ENCODE measurements at regions not wholly inside any gene's neighbourhood (a gene's known extent, or its start where the extent isn't known, plus 50 kb on each side); places are given as distances from the start of the nearest gene placed in this dataset.

DNA sequence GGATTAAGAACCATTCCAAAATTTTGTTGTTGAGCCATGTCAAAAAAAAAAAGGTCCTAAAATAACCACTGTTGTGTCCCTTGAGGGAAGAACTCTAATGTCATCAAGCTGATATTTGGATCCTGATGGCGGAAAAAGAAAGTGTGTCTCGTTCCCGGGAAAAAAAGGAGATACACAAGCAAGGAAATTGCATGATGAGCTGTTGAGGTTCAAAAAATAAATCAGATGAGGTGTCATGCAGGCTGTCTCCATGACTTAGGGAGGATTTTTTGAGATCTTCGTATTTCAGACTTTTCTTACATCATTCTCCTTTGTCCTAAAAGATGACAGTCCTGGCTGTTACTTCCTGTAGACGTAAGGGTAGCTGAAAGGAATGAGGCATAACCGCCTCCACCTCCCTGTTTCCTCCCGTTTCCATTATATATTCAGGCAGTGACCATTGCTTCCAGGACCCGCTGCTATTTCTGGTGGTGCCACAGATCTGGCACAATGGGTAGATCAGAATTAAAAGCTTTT, 117.3 kb upstream of the TNFAIP3 start:
- H3K9me3 ChIP-seq, result no peaks in the 10 kb centered on the region
- TF ChIP-seq ATOH8 (CRISPR knock-in tag; IDR thresholded peaks at IDR 0.05; ENCODE audit: low read depth) (no peak), CHD2 (IDR thresholded peaks at IDR 0.05; ENCODE audit: low read length, partially characterized antibody) (no peak), RARB (CRISPR knock-in tag; IDR thresholded peaks at IDR 0.05) (no peak), ELK1 (IDR thresholded peaks at IDR 0.05; ENCODE audit: low read depth, low read length) (no peak), CBX2 (IDR thresholded peaks at IDR 0.05; ENCODE audit: borderline replicate concordance, low read depth) (no peak), PHF8 (IDR thresholded peaks at IDR 0.05; ENCODE audit: borderline replicate concordance, low read depth) (no peak), HOXB5 (CRISPR knock-in tag; IDR thresholded peaks at IDR 0.05) (no peak), GATA3 (IDR thresholded peaks at IDR 0.05; ENCODE audit: borderline replicate concordance) (no peak), TFCP2L1 (CRISPR knock-in tag; IDR thresholded peaks at IDR 0.05) (no peak), HEYL (CRISPR knock-in tag; IDR thresholded peaks at IDR 0.05) (no peak)
- WGBS (ENCODE audit: missing lambda C conversion rate), result 57% methylated on average over 8 of the region's 8 CpGs
- DNase-seq (ENCODE audit: low read depth in 1 of 2, low spot score in 1 of 2) (no peak), ATAC-seq (no peak), FAIRE-seq (no peak)
- ChIA-PET CTCF (no interaction called here), POLR2A (no interaction called here)
- no peak overlapping the region for H3K27ac ChIP-seq
- no peak overlapping the region for H3K4me2 ChIP-seq
- H3K4me3 ChIP-seq, result no peak overlapping the region
- H3K4me1 ChIP-seq, result no peaks in the 10 kb centered on the region

DNA sequence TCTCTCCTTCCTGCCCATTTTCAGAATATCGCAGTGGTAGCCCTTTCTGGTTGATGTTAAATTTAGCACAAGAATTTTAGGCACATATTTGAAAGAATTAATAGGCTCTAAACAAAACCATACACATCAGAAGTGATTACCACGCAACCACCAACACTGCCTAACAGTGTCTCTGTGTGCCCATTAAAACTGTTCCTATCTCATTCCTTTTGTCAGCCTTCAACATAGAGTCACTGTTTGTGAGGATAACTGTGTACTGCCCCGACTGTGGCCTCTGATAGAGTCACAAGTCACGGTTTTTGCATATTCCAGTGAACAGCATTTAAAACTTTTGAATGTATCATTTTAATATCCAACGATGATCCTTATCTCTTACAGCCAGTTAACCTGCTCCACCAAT, 116.8 kb upstream of the TNFAIP3 start:
- DNase-seq (ENCODE audit: low read depth in 1 of 2, low spot score in 1 of 2), result no peak
- ATAC-seq, result no peak
- Histone ChIP-seq H3K4me3 (no peak overlapping the region), H3K27ac (no peak overlapping the region), H3K4me1 (no peaks in the 10 kb centered on the region), H3K4me2 (no peak overlapping the region), H3K9me3 (no peaks in the 10 kb centered on the region)
- FAIRE-seq, result no peak
- TF ChIP-seq POLR2AphosphoS2 (conservative IDR thresholded peaks at IDR 0.05; ENCODE audit: low read length) (no peak), MYC (IDR thresholded peaks at IDR 0.05; ENCODE audit: borderline replicate concordance, low read length) (no peak), BHLHE40 (IDR thresholded peaks at IDR 0.05; ENCODE audit: low read depth, low read length) (no peak), RNF2 (IDR thresholded peaks at IDR 0.05; ENCODE audit: borderline replicate concordance, low read depth) (no peak), FOSB (CRISPR knock-in tag; IDR thresholded peaks at IDR 0.05) (no peak), FOXS1 (CRISPR knock-in tag; IDR thresholded peaks at IDR 0.05) (no peak), ZFP36 (IDR thresholded peaks at IDR 0.05; ENCODE audit: borderline replicate concordance, partially characterized antibody) (no peak), ZC3H11A (IDR thresholded peaks at IDR 0.05) (no peak), REST (IDR thresholded peaks at IDR 0.05) (no peak), ZSCAN20 (CRISPR knock-in tag; IDR thresholded peaks at IDR 0.05) (no peak), RCOR1 (IDR thresholded peaks at IDR 0.05; ENCODE audit: low read depth, low read length) (no peak), CBX2 (IDR thresholded peaks at IDR 0.05; ENCODE audit: borderline replicate concordance, low read depth) (no peak), RFX5 (IDR thresholded peaks at IDR 0.05) (no peak), NFE2L2 (conservative IDR thresholded peaks at IDR 0.05; ENCODE audit: low read length) (no peak), RARB (CRISPR knock-in tag; IDR thresholded peaks at IDR 0.05) (no peak)
- TF ChIP-seq, protein P1, sequence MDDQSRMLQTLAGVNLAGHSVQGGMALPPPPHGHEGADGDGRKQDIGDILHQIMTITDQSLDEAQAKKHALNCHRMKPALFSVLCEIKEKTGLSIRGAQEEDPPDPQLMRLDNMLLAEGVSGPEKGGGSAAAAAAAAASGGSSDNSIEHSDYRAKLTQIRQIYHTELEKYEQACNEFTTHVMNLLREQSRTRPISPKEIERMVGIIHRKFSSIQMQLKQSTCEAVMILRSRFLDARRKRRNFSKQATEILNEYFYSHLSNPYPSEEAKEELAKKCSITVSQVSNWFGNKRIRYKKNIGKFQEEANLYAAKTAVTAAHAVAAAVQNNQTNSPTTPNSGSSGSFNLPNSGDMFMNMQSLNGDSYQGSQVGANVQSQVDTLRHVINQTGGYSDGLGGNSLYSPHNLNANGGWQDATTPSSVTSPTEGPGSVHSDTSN (IDR thresholded peaks at IDR 0.05), result no peak
- TF ChIP-seq, protein P2, sequence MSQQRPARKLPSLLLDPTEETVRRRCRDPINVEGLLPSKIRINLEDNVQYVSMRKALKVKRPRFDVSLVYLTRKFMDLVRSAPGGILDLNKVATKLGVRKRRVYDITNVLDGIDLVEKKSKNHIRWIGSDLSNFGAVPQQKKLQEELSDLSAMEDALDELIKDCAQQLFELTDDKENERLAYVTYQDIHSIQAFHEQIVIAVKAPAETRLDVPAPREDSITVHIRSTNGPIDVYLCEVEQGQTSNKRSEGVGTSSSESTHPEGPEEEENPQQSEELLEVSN (IDR thresholded peaks at IDR 0.05; ENCODE audit: borderline replicate concordance, low read depth), result no peak
- 60% methylated on average over 5 of the region's 5 CpGs for WGBS (ENCODE audit: missing lambda C conversion rate)
- CTCF ChIA-PET, result no interaction called here
- POLR2A ChIA-PET, result no interaction called here

Data from A549 (cell line).